ENCODE measurements at regions not wholly inside any gene's neighbourhood (a gene's known extent, or its start where the extent isn't known, plus 50 kb on each side); places are given as distances from the start of the nearest gene placed in this dataset.

DNA sequence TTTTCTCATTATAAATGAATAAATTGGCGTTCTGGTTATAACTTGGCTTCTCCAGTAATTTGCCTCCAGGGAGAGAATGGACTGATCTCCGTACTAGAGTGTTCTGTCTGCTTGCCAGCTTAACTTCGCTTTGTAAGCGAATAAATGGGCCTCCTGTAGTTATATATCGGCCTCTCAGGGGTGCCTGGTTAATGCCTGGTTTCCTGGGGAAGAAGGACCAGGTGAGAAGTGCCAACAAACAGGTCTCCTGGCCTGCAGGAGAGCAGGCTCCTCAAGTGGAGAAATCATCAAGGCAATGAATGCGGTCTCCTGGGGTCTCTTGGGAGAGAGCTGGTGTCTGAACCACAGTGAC lies 107.4 kb upstream of the SERBP1 start:
- TF ChIP-seq ZIC2 (tag by site-specific recombination; IDR thresholded peaks at IDR 0.05), result peak; percentile 69
- TF ChIP-seq, protein P1, sequence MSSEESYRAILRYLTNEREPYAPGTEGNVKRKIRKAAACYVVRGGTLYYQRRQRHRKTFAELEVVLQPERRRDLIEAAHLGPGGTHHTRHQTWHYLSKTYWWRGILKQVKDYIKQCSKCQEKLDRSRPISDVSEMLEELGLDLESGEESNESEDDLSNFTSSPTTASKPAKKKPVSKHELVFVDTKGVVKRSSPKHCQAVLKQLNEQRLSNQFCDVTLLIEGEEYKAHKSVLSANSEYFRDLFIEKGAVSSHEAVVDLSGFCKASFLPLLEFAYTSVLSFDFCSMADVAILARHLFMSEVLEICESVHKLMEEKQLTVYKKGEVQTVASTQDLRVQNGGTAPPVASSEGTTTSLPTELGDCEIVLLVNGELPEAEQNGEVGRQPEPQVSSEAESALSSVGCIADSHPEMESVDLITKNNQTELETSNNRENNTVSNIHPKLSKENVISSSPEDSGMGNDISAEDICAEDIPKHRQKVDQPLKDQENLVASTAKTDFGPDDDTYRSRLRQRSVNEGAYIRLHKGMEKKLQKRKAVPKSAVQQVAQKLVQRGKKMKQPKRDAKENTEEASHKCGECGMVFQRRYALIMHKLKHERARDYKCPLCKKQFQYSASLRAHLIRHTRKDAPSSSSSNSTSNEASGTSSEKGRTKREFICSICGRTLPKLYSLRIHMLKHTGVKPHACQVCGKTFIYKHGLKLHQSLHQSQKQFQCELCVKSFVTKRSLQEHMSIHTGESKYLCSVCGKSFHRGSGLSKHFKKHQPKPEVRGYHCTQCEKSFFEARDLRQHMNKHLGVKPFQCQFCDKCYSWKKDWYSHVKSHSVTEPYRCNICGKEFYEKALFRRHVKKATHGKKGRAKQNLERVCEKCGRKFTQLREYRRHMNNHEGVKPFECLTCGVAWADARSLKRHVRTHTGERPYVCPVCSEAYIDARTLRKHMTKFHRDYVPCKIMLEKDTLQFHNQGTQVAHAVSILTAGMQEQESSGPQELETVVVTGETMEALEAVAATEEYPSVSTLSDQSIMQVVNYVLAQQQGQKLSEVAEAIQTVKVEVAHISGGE (tag by site-specific recombination; conservative IDR thresholded peaks at IDR 0.05; ENCODE audit: low read depth), result no peak
- CTCF ChIA-PET, result interaction anchor here (0.6 to 8.6 kb wide), 10 partner anchors 14 to 766 kb away, joined by 3 to 159 read pairs (median 6); partner anchors contain the start of gene GADD45A
- Histone ChIP-seq H3K9me3 (ENCODE audit: control insufficient read depth, insufficient read depth, low read depth, low read length) (no peaks in the 10 kb centered on the region), H3K36me3 (ENCODE audit: control insufficient read depth in 2 of 2, insufficient read depth in 1 of 2, low read length in 2 of 2) (no peaks in the 10 kb centered on the region), H3K4me3 (ENCODE audit: low read depth, low read length) (no peak overlapping the region), H3K27ac (ENCODE audit: extremely low read depth, low read depth, low read length) (no peak overlapping the region), H3K4me1 (ENCODE audit: control insufficient read depth, insufficient read depth, low read length) (no peaks in the 10 kb centered on the region)
- POLR2A ChIA-PET, result no interaction called here

DNA sequence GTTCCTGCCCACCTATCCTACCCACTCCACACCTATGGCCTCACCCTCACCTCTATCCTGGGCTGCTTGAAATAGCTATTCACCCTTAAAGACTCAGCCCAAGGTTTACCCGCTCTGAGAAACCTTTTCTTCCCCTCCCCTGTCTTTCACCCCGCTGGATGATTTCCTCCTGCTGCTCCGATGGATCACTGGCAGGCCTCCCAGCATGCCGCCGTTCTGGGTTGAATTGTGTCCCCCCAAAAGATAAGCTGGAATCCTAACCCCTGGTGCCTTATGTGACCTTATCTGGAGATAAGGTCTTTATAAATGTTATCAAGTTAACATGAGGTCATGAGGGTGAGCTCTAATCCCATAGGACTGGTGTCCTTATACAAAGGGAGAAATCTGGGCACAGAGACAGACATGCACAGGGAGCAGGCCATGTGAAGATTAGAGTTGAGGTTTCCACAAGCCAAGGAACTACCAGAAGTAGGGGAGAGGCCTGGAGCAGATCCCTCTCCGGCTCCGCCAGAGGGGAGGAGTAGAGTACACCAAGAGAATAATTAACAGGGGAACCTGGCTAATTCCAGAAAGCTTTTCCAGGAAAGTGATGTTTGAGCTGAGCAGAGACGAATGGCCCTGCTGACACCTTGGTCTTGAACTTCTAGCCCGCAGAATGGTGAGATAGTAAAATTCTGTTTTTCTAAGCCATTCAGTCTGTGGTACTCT lies 110.0 kb upstream of the SERBP1 start:
- Histone ChIP-seq H3K4me3 (ENCODE audit: low read depth, low read length) (no peak overlapping the region), H3K27ac (ENCODE audit: extremely low read depth, low read depth, low read length) (no peak overlapping the region), H3K36me3 (ENCODE audit: control insufficient read depth in 2 of 2, insufficient read depth in 1 of 2, low read length in 2 of 2) (no peaks in the 10 kb centered on the region), H3K9me3 (ENCODE audit: control insufficient read depth, insufficient read depth, low read depth, low read length) (no peaks in the 10 kb centered on the region), H3K4me1 (ENCODE audit: control insufficient read depth, insufficient read depth, low read length) (no peaks in the 10 kb centered on the region)
- TF ChIP-seq, protein P2, sequence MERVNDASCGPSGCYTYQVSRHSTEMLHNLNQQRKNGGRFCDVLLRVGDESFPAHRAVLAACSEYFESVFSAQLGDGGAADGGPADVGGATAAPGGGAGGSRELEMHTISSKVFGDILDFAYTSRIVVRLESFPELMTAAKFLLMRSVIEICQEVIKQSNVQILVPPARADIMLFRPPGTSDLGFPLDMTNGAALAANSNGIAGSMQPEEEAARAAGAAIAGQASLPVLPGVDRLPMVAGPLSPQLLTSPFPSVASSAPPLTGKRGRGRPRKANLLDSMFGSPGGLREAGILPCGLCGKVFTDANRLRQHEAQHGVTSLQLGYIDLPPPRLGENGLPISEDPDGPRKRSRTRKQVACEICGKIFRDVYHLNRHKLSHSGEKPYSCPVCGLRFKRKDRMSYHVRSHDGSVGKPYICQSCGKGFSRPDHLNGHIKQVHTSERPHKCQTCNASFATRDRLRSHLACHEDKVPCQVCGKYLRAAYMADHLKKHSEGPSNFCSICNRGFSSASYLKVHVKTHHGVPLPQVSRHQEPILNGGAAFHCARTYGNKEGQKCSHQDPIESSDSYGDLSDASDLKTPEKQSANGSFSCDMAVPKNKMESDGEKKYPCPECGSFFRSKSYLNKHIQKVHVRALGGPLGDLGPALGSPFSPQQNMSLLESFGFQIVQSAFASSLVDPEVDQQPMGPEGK (tag by site-specific recombination; IDR thresholded peaks at IDR 0.05), result no peak
- TF ChIP-seq ZNF548 (tag by site-specific recombination; IDR thresholded peaks at IDR 0.05) (0 out of 2 replicates have a peak, but pooled peaks have one; percentile 35), ZNF791 (tag by site-specific recombination; IDR thresholded peaks at IDR 0.05) (no peak), KLF10 (tag by site-specific recombination; IDR thresholded peaks at IDR 0.05) (no peak), SCRT1 (tag by site-specific recombination; IDR thresholded peaks at IDR 0.05; ENCODE audit: borderline replicate concordance) (no peak)
- TF ChIP-seq, protein P3, sequence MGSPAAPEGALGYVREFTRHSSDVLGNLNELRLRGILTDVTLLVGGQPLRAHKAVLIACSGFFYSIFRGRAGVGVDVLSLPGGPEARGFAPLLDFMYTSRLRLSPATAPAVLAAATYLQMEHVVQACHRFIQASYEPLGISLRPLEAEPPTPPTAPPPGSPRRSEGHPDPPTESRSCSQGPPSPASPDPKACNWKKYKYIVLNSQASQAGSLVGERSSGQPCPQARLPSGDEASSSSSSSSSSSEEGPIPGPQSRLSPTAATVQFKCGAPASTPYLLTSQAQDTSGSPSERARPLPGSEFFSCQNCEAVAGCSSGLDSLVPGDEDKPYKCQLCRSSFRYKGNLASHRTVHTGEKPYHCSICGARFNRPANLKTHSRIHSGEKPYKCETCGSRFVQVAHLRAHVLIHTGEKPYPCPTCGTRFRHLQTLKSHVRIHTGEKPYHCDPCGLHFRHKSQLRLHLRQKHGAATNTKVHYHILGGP (tag by site-specific recombination; IDR thresholded peaks at IDR 0.05), result no peak
- TF ChIP-seq, protein P4, sequence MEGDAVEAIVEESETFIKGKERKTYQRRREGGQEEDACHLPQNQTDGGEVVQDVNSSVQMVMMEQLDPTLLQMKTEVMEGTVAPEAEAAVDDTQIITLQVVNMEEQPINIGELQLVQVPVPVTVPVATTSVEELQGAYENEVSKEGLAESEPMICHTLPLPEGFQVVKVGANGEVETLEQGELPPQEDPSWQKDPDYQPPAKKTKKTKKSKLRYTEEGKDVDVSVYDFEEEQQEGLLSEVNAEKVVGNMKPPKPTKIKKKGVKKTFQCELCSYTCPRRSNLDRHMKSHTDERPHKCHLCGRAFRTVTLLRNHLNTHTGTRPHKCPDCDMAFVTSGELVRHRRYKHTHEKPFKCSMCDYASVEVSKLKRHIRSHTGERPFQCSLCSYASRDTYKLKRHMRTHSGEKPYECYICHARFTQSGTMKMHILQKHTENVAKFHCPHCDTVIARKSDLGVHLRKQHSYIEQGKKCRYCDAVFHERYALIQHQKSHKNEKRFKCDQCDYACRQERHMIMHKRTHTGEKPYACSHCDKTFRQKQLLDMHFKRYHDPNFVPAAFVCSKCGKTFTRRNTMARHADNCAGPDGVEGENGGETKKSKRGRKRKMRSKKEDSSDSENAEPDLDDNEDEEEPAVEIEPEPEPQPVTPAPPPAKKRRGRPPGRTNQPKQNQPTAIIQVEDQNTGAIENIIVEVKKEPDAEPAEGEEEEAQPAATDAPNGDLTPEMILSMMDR (tag by site-specific recombination; IDR thresholded peaks at IDR 0.05), result no peak
- POLR2A ChIA-PET, result interaction anchor here (1.9 kb wide), 1 partner anchor 145 kb away, joined by 10 read pairs; the partner anchor contains the start of gene GADD45A
- CTCF ChIA-PET, result interaction anchor here (0.7 to 8.6 kb wide), 10 partner anchors 8 to 803 kb away, joined by 3 to 159 read pairs (median 4); no protein-coding TSS in a partner anchor

DNA sequence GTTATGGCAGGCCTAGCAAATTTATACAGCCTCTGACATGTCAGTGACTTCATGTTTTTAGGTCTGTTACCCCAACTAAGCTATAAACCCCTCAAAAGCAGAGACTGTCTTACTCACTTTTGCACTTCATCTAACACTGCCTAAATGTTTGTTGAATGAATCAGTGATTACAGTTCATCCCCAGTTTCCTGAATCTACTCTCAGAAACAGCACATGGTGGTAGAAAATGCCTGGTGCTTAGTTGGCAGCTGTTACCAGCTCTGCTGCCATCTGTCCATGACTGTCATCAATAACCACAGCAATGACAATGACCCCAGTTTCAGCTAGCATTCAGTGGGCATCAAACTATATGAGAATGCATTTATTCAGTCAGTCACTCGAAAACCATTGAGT lies 110.5 kb upstream of the SERBP1 start:
- ChIA-PET POLR2A (interaction anchor here (1.9 kb wide), 1 partner anchor 145 kb away, joined by 10 read pairs; the partner anchor contains the start of gene GADD45A), CTCF (interaction anchor here (0.7 to 2.1 kb wide), 7 partner anchors 8 to 225 kb away, joined by 3 to 11 read pairs (median 5); no protein-coding TSS in a partner anchor)
- TF ChIP-seq, protein P5, sequence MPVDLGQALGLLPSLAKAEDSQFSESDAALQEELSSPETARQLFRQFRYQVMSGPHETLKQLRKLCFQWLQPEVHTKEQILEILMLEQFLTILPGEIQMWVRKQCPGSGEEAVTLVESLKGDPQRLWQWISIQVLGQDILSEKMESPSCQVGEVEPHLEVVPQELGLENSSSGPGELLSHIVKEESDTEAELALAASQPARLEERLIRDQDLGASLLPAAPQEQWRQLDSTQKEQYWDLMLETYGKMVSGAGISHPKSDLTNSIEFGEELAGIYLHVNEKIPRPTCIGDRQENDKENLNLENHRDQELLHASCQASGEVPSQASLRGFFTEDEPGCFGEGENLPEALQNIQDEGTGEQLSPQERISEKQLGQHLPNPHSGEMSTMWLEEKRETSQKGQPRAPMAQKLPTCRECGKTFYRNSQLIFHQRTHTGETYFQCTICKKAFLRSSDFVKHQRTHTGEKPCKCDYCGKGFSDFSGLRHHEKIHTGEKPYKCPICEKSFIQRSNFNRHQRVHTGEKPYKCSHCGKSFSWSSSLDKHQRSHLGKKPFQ (tag by site-specific recombination; IDR thresholded peaks at IDR 0.05), result no peak
- Histone ChIP-seq H3K4me3 (ENCODE audit: low read depth, low read length) (no peak overlapping the region), H3K36me3 (ENCODE audit: control insufficient read depth in 2 of 2, insufficient read depth in 1 of 2, low read length in 2 of 2) (no peaks in the 10 kb centered on the region), H3K9me3 (ENCODE audit: control insufficient read depth, insufficient read depth, low read depth, low read length) (no peaks in the 10 kb centered on the region), H3K27ac (ENCODE audit: extremely low read depth, low read depth, low read length) (no peak overlapping the region), H3K4me1 (ENCODE audit: control insufficient read depth, insufficient read depth, low read length) (no peaks in the 10 kb centered on the region)

Measured in HEK293 (cell line).